HCT116 (cell line): ENCODE measurements at regions not wholly inside any gene's neighbourhood (a gene's known extent, or its start where the extent isn't known, plus 50 kb on each side); places are given as distances from the start of the nearest gene placed in this dataset.

Source experiments
- CEBPB ChIP-seq: IDR thresholded peaks from 2 replicates; pipeline ENCODE4 v1.6.1; 2012; ENCODE audit warnings: low read depth
- EZH2 ChIP-seq: fragments of 200-600 bp; sonication (generic); IDR thresholded peaks from 2 replicates; pipeline ENCODE4 v1.6.1; 2017; ENCODE audit warnings: antibody characterized with exemption, mixed run types
- POLR2A ChIP-seq: IDR thresholded peaks from 2 replicates; pipeline ENCODE4 v1.7.0; 2011; ENCODE audit warnings: borderline replicate concordance; ENCODE audit not compliant: insufficient read depth, insufficient read length; ENCODE audit errors: extremely low read depth
- TCF7L2 ChIP-seq: IDR thresholded peaks from 2 replicates; pipeline ENCODE4 v1.7.0; 2011; ENCODE audit warnings: borderline replicate concordance, inconsistent platforms; ENCODE audit not compliant: insufficient read depth, insufficient read length; ENCODE audit errors: extremely low read depth
- ZBTB33 ChIP-seq: IDR thresholded peaks from 2 replicates; pipeline ENCODE4 v1.6.1; 2011; ENCODE audit warnings: mild to moderate bottlenecking, low read length, moderate library complexity; ENCODE audit not compliant: insufficient replicate concordance; ENCODE audit errors: extremely low read depth
- ZNF274 ChIP-seq: fragments of 200-500 bp; sonication (Bioruptor generic); IDR thresholded peaks from 2 replicates; pipeline ENCODE4 v1.6.1; 2014; ENCODE audit warnings: mild to moderate bottlenecking, low read depth, low read length, inconsistent platforms
- TF ChIP-seq, protein P1 (sequence below), 3 experiments: fragments of 200-600 bp in 1 of 3; sonication (generic) in 1 of 3; IDR thresholded peaks in 2 of 3; conservative IDR thresholded peaks in 1 of 3; 2 replicates each; pipeline ENCODE4 v1.5.1; 2012 to 2017; ENCODE audit warnings: low read depth in 2 of 3, low read length in 2 of 3, antibody characterized with exemption in 1 of 3, borderline replicate concordance in 1 of 3, control low read depth in 1 of 3, mild to moderate bottlenecking in 1 of 3, mixed read lengths in 1 of 3, mixed run types in 1 of 3, moderate library complexity in 1 of 3; ENCODE audit not compliant: insufficient read depth in 1 of 3
- TF ChIP-seq, protein P2 (sequence below): IDR thresholded peaks from 2 replicates; pipeline ENCODE4 v1.6.1; 2012; ENCODE audit warnings: low read depth

GRCh38 chr22:27525711-27526110, 275.8 kb downstream of the MN1 start:
- no peak for TF ChIP-seq ZBTB33
- TF ChIP-seq, protein P1, sequence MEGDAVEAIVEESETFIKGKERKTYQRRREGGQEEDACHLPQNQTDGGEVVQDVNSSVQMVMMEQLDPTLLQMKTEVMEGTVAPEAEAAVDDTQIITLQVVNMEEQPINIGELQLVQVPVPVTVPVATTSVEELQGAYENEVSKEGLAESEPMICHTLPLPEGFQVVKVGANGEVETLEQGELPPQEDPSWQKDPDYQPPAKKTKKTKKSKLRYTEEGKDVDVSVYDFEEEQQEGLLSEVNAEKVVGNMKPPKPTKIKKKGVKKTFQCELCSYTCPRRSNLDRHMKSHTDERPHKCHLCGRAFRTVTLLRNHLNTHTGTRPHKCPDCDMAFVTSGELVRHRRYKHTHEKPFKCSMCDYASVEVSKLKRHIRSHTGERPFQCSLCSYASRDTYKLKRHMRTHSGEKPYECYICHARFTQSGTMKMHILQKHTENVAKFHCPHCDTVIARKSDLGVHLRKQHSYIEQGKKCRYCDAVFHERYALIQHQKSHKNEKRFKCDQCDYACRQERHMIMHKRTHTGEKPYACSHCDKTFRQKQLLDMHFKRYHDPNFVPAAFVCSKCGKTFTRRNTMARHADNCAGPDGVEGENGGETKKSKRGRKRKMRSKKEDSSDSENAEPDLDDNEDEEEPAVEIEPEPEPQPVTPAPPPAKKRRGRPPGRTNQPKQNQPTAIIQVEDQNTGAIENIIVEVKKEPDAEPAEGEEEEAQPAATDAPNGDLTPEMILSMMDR (IDR thresholded peaks at IDR 0.05 in 2 of 3, conservative IDR thresholded peaks at IDR 0.05 in 1 of 3; ENCODE audit: borderline replicate concordance in 1 of 3, insufficient read depth in 1 of 3, low read depth in 2 of 3, low read length in 2 of 3), result no peak
- TF ChIP-seq ZNF274, result no peak
- no peak for TF ChIP-seq POLR2A
- no peak for TF ChIP-seq CEBPB
- TF ChIP-seq, protein P2, sequence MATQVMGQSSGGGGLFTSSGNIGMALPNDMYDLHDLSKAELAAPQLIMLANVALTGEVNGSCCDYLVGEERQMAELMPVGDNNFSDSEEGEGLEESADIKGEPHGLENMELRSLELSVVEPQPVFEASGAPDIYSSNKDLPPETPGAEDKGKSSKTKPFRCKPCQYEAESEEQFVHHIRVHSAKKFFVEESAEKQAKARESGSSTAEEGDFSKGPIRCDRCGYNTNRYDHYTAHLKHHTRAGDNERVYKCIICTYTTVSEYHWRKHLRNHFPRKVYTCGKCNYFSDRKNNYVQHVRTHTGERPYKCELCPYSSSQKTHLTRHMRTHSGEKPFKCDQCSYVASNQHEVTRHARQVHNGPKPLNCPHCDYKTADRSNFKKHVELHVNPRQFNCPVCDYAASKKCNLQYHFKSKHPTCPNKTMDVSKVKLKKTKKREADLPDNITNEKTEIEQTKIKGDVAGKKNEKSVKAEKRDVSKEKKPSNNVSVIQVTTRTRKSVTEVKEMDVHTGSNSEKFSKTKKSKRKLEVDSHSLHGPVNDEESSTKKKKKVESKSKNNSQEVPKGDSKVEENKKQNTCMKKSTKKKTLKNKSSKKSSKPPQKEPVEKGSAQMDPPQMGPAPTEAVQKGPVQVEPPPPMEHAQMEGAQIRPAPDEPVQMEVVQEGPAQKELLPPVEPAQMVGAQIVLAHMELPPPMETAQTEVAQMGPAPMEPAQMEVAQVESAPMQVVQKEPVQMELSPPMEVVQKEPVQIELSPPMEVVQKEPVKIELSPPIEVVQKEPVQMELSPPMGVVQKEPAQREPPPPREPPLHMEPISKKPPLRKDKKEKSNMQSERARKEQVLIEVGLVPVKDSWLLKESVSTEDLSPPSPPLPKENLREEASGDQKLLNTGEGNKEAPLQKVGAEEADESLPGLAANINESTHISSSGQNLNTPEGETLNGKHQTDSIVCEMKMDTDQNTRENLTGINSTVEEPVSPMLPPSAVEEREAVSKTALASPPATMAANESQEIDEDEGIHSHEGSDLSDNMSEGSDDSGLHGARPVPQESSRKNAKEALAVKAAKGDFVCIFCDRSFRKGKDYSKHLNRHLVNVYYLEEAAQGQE, result no peak
- TF ChIP-seq TCF7L2, result no peak
- TF ChIP-seq EZH2, result no peak
